ENCODE measurements at regions not wholly inside any gene's neighbourhood (a gene's known extent, or its start where the extent isn't known, plus 50 kb on each side); places are given as distances from the start of the nearest gene placed in this dataset.
"Not testable (repeated sequence)": the region's sequence is repeated elsewhere in the genome, so short reads cannot be mapped to it uniquely, and the experiment has no call there.

GRCh38 chr17:36823850-36824677 lies 113.2 kb upstream of the LHX1 start:
- DNase-seq, result no peak

GRCh38 chr17:36824678-36825101 lies 112.6 kb upstream of the LHX1 start:
- no peak for DNase-seq

- no peak for DNase-seq
These were observed 112.2 kb upstream of the LHX1 start for GRCh38 chr17:36825113-36825512.

GRCh38 chr17:36825521-36825920 lies 111.8 kb upstream of the LHX1 start:
- no peak for DNase-seq

GRCh38 chr17:36825951-36826350 lies 111.3 kb upstream of the LHX1 start:
- no peak for DNase-seq

- no peak for DNase-seq
These were observed 110.2 kb upstream of the LHX1 start for GRCh38 chr17:36827081-36827480.

- DNase-seq, result no peak
These were observed 107.6 kb upstream of the LHX1 start for GRCh38 chr17:36829676-36830075.

GRCh38 chr17:36833279-36833678 lies 104.0 kb upstream of the LHX1 start:
- DNase-seq, result no peak

- DNase-seq, result no peak
These were observed 102.2 kb upstream of the LHX1 start for GRCh38 chr17:36835036-36835435.

GRCh38 chr17:36837195-36837938 lies 99.9 kb upstream of the LHX1 start:
- no peak for DNase-seq

- DNase-seq, result no peak
These were observed 99.4 kb upstream of the LHX1 start for GRCh38 chr17:36837939-36838272.

GRCh38 chr17:36839256-36839655 lies 98.0 kb upstream of the LHX1 start:
- no peak for DNase-seq

GRCh38 chr17:36840796-36841195 lies 96.5 kb upstream of the LHX1 start:
- DNase-seq, result no peak

GRCh38 chr17:36842231-36842819 lies 95.0 kb upstream of the LHX1 start:
- no peak for DNase-seq

- DNase-seq, result no peak
These were observed 94.2 kb upstream of the LHX1 start for GRCh38 chr17:36842963-36843558.

- DNase-seq, result no peak
These were observed 93.3 kb upstream of the LHX1 start for GRCh38 chr17:36844013-36844412.

GRCh38 chr17:36844601-36845000 lies 92.7 kb upstream of the LHX1 start:
- no peak for DNase-seq

GRCh38 chr17:36845916-36846315 lies 91.4 kb upstream of the LHX1 start:
- DNase-seq, result no peak

GRCh38 chr17:36846410-36847292 lies 90.6 kb upstream of the LHX1 start:
- DNase-seq, result no peak

GRCh38 chr17:36848008-36848902 lies 89.0 kb upstream of the LHX1 start:
- no peak for DNase-seq

GRCh38 chr17:36849020-36849419 lies 88.3 kb upstream of the LHX1 start:
- DNase-seq, result not testable (repeated sequence)

Measured in NCI-H2227 treated with DMSO at 0.1 percent for 48 hours (cell line).